OCI-M1 (cell line): ENCODE measurements at regions not wholly inside any gene's neighbourhood (a gene's known extent, or its start where the extent isn't known, plus 50 kb on each side); places are given as distances from the start of the nearest gene placed in this dataset.

Experiments used
- DNase-seq: peaks from one replicate; lab custom pipeline; 2025; lab: John Stamatoyannopoulos, UW

- DNase-seq = peak; percentile 82
Measured at GRCh38 chr7:130912862-130913638, 179.0 kb upstream of the KLF14 start.

- peak; percentile 54 for DNase-seq
Measured at GRCh38 chr7:130913639-130914553, 179.9 kb upstream of the KLF14 start.

- DNase-seq = peak; percentile 6
Measured at GRCh38 chr7:130914554-130915294, 180.7 kb upstream of the KLF14 start.

- DNase-seq = no peak
Measured at GRCh38 chr7:130917669-130918128, 183.7 kb upstream of the KLF14 start.

GRCh38 chr7:130918129-130919052 is 184.4 kb upstream of the KLF14 start:
- no peak for DNase-seq

GRCh38 chr7:130919316-130920103 is 185.5 kb upstream of the KLF14 start:
- DNase-seq = no peak

GRCh38 chr7:130920122-130920521 is 186.1 kb upstream of the KLF14 start:
- no peak for DNase-seq

GRCh38 chr7:130921391-130922180 is 187.6 kb upstream of the KLF14 start:
- no peak for DNase-seq

GRCh38 chr7:130922206-130923112 is 188.5 kb upstream of the KLF14 start:
- DNase-seq = no peak

- DNase-seq = no peak
Measured at GRCh38 chr7:130923365-130923764, 189.4 kb upstream of the KLF14 start.

- DNase-seq = no peak
Measured at GRCh38 chr7:130923930-130924329, 189.9 kb upstream of the KLF14 start.

- no peak for DNase-seq
Measured at GRCh38 chr7:130925136-130925794, 191.3 kb upstream of the KLF14 start.

- DNase-seq = no peak
Measured at GRCh38 chr7:130926001-130926691, 192.1 kb upstream of the KLF14 start.

GRCh38 chr7:130927062-130927461 is 193.1 kb upstream of the KLF14 start:
- no peak for DNase-seq

GRCh38 chr7:130927564-130927963 is 193.6 kb upstream of the KLF14 start:
- DNase-seq = no peak

- no peak for DNase-seq
Measured at GRCh38 chr7:130929896-130930659, 196.1 kb upstream of the KLF14 start.
